Activated B cell treated with CpG ODN at 0.5 μM for 24 hours (primary cell): ENCODE measurements at regions not wholly inside any gene's neighbourhood (a gene's known extent, or its start where the extent isn't known, plus 50 kb on each side); places are given as distances from the start of the nearest gene placed in this dataset.

ENCODE experiments used
- ATAC-seq: fragments of 200-7000 bp; cut with Tn5 transposase; one replicate; pipeline ENCODE4 v1.10.0; 2021; ENCODE audit warnings: low read depth, mild to moderate bottlenecking, moderate library complexity
- CTCF ChIA-PET: fragments of 350-600 bp; sonication (Branson Sonifier 250); formaldehyde crosslinking; loops from one replicate; lab custom pipeline; 2021; ENCODE audit warnings: antibody characterized with exemption; lab: Charles Lee
- POLR2A ChIA-PET: fragments of 350-600 bp; sonication (Branson Sonifier 250); formaldehyde crosslinking; loops from one replicate; lab custom pipeline; 2021; ENCODE audit warnings: antibody characterized with exemption; lab: Charles Lee
- DNase-seq: peaks from one replicate; pipeline ENCODE4 v3.0.0; 2022
- H3K27ac Mint-ChIP-seq: one replicate; pipeline ENCODE4 v1.8.0; 2020; ENCODE audit warnings: mixed read lengths
- H3K27me3 Mint-ChIP-seq: one replicate; pipeline ENCODE4 v1.8.0; 2021; ENCODE audit warnings: mixed read lengths
- H3K36me3 Mint-ChIP-seq: one replicate; pipeline ENCODE4 v1.8.0; 2021; ENCODE audit warnings: low read depth, mixed read lengths
- H3K4me1 Mint-ChIP-seq: one replicate; pipeline ENCODE4 v1.8.0; 2021; ENCODE audit warnings: mixed read lengths
- H3K4me3 Mint-ChIP-seq: one replicate; pipeline ENCODE4 v1.8.0; 2020; ENCODE audit warnings: mild to moderate bottlenecking, mixed read lengths
- H3K9me3 Mint-ChIP-seq: one replicate; pipeline ENCODE4 v1.8.0; 2020; ENCODE audit warnings: mixed read lengths
- intact Hi-C: fragments of 100-400 bp; cut with micrococcal nuclease; formaldehyde crosslinking; loops from one replicate; pipeline ENCODE4 v1.15.1; 2024
- TF ChIP-seq, protein P1 (sequence below): fragments of 200-600 bp; IDR thresholded peaks from one replicate; pipeline ENCODE4 v1.8.0; 2022; ENCODE audit warnings: antibody characterized with exemption, mild to moderate bottlenecking

DNA sequence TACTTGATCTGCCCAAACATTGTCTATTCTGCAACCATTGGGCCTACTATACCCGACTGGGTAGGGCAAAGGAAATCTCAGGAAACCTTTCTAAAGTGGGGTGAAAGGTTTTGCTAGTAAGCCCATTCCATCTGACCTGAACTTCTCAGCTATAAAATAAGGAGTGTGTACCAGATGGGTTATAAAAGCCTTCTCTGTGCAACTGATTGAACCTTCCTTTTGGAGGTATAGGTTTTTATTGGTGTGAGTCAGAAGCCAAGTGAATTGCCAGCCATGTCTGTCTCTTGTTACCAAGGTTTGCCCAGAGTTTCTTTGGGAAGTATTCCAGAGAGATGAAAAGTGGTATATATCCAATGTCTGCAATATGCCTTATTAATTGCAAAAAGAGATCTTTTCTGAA lies 1271.0 kb upstream of the WWC1 start:
- peaks cover 4% of the 10 kb centered on the region for H3K9me3 Mint-ChIP-seq
- H3K27ac Mint-ChIP-seq, result no peak overlapping the region
- no peak overlapping the region for H3K4me3 Mint-ChIP-seq
- POLR2A ChIA-PET, result no interaction called here
- H3K4me1 Mint-ChIP-seq, result no peaks in the 10 kb centered on the region
- intact Hi-C loops, result no loop called here
- H3K27me3 Mint-ChIP-seq, result no peaks in the 10 kb centered on the region
- TF ChIP-seq, protein P1, sequence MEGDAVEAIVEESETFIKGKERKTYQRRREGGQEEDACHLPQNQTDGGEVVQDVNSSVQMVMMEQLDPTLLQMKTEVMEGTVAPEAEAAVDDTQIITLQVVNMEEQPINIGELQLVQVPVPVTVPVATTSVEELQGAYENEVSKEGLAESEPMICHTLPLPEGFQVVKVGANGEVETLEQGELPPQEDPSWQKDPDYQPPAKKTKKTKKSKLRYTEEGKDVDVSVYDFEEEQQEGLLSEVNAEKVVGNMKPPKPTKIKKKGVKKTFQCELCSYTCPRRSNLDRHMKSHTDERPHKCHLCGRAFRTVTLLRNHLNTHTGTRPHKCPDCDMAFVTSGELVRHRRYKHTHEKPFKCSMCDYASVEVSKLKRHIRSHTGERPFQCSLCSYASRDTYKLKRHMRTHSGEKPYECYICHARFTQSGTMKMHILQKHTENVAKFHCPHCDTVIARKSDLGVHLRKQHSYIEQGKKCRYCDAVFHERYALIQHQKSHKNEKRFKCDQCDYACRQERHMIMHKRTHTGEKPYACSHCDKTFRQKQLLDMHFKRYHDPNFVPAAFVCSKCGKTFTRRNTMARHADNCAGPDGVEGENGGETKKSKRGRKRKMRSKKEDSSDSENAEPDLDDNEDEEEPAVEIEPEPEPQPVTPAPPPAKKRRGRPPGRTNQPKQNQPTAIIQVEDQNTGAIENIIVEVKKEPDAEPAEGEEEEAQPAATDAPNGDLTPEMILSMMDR, result no peak
- ATAC-seq (no peak), DNase-seq (no peak)
- CTCF ChIA-PET, result no interaction called here
- no peaks in the 10 kb centered on the region for H3K36me3 Mint-ChIP-seq

DNA sequence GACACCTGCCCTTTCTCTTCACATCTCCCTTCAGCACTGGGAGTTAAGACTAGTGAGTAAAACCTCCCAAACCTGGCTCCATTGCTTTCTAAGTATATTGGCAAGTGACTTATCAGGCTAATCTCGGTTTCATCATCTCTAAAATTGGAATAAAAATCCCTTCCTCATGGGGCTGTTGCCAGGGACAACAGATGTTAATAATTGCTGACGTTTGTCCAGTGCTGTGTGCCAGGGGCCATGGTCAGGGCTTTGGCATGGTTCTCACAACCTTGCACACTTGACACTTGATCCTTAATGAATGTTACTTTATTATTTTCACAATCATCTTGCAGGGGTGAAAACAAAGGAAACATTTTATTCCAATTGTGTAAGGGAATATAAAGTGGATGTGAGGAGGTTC lies 1262.0 kb upstream of the WWC1 start:
- no peak for ATAC-seq
- Mint-ChIP-seq H3K9me3 (no peaks in the 10 kb centered on the region), H3K27me3 (no peaks in the 10 kb centered on the region), H3K4me3 (no peak overlapping the region), H3K4me1 (no peaks in the 10 kb centered on the region), H3K27ac (no peak overlapping the region), H3K36me3 (no peaks in the 10 kb centered on the region)
- intact Hi-C loops, result no loop called here
- TF ChIP-seq, protein P1, result no peak
- CTCF ChIA-PET, result no interaction called here
- no peak for DNase-seq
- POLR2A ChIA-PET, result no interaction called here

DNA sequence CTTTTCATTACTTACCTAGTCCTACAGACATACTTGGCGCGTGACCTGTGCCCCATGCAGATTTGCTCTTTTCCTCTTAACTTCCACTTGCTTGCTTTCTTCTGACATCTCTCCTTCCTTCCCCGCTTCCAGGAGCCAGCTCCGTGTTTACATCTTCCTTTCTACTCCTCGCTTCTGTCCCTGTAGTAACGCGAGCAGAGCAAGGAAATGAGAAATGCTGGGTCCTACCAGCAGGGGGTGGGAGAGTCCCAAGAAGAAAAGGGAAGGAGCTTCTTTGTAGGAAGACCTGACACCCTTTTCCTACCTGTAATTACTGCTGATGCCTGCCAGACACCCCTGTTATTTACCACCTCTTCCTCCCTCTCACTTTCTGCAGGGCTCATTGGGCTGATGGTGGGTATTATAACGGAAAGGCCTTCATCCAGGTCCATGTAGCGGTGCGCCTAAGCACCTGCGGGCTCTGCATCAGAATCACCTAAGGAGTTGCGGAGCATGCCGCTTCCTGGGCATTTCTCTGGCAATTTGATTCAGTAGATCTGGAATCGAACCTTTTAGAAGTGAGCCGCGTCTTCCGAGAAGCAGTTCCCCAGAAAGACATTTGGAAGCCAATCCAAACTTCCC lies 1260.8 kb upstream of the WWC1 start:
- Mint-ChIP-seq H3K36me3 (no peaks in the 10 kb centered on the region), H3K4me1 (no peaks in the 10 kb centered on the region), H3K27me3 (no peaks in the 10 kb centered on the region), H3K27ac (no peak overlapping the region), H3K4me3 (no peak overlapping the region), H3K9me3 (no peaks in the 10 kb centered on the region)
- TF ChIP-seq, protein P1, result no peak
- intact Hi-C loops, result no loop called here
- ATAC-seq, result no peak
- DNase-seq, result no peak
- CTCF ChIA-PET, result no interaction called here
- POLR2A ChIA-PET, result no interaction called here

DNA sequence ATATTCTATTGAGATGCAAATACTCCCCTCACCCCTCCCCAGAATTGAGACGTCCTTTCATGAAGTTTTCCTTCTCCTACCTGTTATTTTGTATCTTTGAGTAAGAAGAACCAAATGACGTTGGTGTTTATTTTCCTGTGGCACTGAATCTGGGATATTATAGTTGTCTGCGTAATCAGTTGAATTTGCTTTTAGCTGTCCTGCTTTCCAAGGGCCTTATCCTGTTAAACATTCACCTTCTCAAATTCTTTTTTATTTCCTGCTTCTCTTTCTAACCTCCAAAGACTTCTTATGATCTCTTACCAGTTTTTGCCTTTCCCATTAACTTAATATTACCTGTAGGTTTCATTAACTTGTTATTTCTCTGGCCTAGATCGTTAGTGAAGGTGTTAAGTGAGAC lies 1254.9 kb upstream of the WWC1 start:
- Mint-ChIP-seq H3K36me3 (no peaks in the 10 kb centered on the region), H3K4me3 (no peak overlapping the region), H3K27ac (no peak overlapping the region), H3K27me3 (no peaks in the 10 kb centered on the region), H3K4me1 (no peaks in the 10 kb centered on the region), H3K9me3 (no peaks in the 10 kb centered on the region)
- ATAC-seq (no peak), DNase-seq (no peak)
- intact Hi-C loops, result no loop called here
- CTCF ChIA-PET, result no interaction called here
- POLR2A ChIA-PET, result no interaction called here
- TF ChIP-seq, protein P1, result no peak

DNA sequence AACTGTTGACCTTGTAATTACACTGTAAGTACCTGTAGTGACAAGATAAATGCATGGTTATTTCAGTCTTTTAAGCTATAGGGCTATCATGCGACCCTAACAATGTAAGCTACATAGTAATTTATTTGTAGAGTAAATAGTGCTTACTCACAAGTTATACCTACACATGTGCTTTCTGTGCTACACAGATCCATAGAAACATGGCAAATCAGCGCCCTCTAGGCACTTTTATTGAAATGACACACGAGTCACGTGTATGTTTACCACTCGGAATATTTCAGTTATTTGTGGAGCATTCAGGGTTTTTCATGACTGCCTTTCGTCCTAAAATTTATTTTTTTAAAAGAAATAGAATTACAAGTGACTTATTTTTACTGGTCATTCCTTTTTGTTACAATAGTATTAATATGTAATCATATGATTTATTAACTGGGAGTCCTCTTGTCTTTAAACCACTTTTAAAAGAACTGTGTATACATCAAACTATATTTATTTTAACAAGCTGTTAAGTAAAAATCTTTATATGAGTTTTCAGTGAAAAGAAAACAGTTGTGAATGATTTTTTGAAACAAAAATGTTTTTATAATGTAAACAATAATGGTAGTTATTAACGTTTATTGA lies 1242.3 kb upstream of the WWC1 start:
- DNase-seq (no peak), ATAC-seq (no peak)
- no peaks in the 10 kb centered on the region for H3K4me1 Mint-ChIP-seq
- no peak overlapping the region for H3K27ac Mint-ChIP-seq
- H3K4me3 Mint-ChIP-seq, result no peak overlapping the region
- no peaks in the 10 kb centered on the region for H3K36me3 Mint-ChIP-seq
- intact Hi-C loops, result no loop called here
- H3K9me3 Mint-ChIP-seq, result no peaks in the 10 kb centered on the region
- POLR2A ChIA-PET, result no interaction called here
- TF ChIP-seq, protein P1, result no peak
- H3K27me3 Mint-ChIP-seq, result no peaks in the 10 kb centered on the region
- CTCF ChIA-PET, result no interaction called here
